Activated CD4-positive, alpha-beta T cell treated with anti-CD3 and anti-CD28 coated beads, Interleukin-2, amount 10 ng/mL, durations not matched to agents 7 days and 5 days (primary cell): ENCODE measurements at regions not wholly inside any gene's neighbourhood (a gene's known extent, or its start where the extent isn't known, plus 50 kb on each side); places are given as distances from the start of the nearest gene placed in this dataset.

ENCODE experiments used
- CTCF ChIA-PET: fragments of 350-600 bp; sonication (Branson Sonifier 250); formaldehyde crosslinking; loops from one replicate; lab custom pipeline; 2021; ENCODE audit warnings: antibody characterized with exemption; lab: Charles Lee
- POLR2A ChIA-PET: fragments of 350-600 bp; sonication (Branson Sonifier 250); formaldehyde crosslinking; loops from one replicate; lab custom pipeline; 2021; ENCODE audit warnings: antibody characterized with exemption; lab: Charles Lee
- DNase-seq: peaks from one replicate; pipeline ENCODE4 v3.0.0-alpha.2; 2020
- H3K27ac Mint-ChIP-seq: one replicate; pipeline ENCODE4 v1.8.0; 2021; ENCODE audit warnings: mild to moderate bottlenecking, moderate library complexity, mixed read lengths
- H3K27me3 Mint-ChIP-seq: one replicate; pipeline ENCODE4 v1.8.0; 2021; ENCODE audit warnings: mixed read lengths
- H3K36me3 Mint-ChIP-seq: one replicate; pipeline ENCODE4 v1.8.0; 2021; ENCODE audit warnings: low read depth, mixed read lengths
- H3K4me1 Mint-ChIP-seq: one replicate; pipeline ENCODE4 v1.8.0; 2021; ENCODE audit warnings: mixed read lengths
- H3K4me3 Mint-ChIP-seq: one replicate; pipeline ENCODE4 v1.8.0; 2021; ENCODE audit warnings: mild to moderate bottlenecking, moderate library complexity, mixed read lengths
- H3K9me3 Mint-ChIP-seq: one replicate; pipeline ENCODE4 v1.8.0; 2021; ENCODE audit warnings: mixed read lengths

- no peaks in the 10 kb centered on the region for H3K36me3 Mint-ChIP-seq
- CTCF ChIA-PET, result no interaction called here
- H3K4me3 Mint-ChIP-seq, result no peak overlapping the region
- H3K27ac Mint-ChIP-seq, result no peak overlapping the region
- no peaks in the 10 kb centered on the region for H3K9me3 Mint-ChIP-seq
- no peak for DNase-seq
- H3K27me3 Mint-ChIP-seq, result peaks cover 33% of the 10 kb centered on the region
- no peaks in the 10 kb centered on the region for H3K4me1 Mint-ChIP-seq
- POLR2A ChIA-PET, result no interaction called here
Measured at GRCh38 chr4:82046796-82047195, 327.0 kb downstream of the HNRNPD start.

GRCh38 chr4:82045267-82045666 lies 328.5 kb downstream of the HNRNPD start:
- ChIA-PET CTCF (no interaction called here), POLR2A (no interaction called here)
- DNase-seq, result no peak
- Mint-ChIP-seq H3K9me3 (no peaks in the 10 kb centered on the region), H3K4me1 (no peaks in the 10 kb centered on the region), H3K4me3 (no peak overlapping the region), H3K27ac (no peak overlapping the region), H3K27me3 (peaks cover 35% of the 10 kb centered on the region), H3K36me3 (no peaks in the 10 kb centered on the region)

GRCh38 chr4:82044141-82044993 lies 329.4 kb downstream of the HNRNPD start:
- ChIA-PET CTCF (no interaction called here), POLR2A (no interaction called here)
- Mint-ChIP-seq H3K9me3 (no peaks in the 10 kb centered on the region), H3K4me3 (no peak overlapping the region), H3K27ac (no peak overlapping the region), H3K4me1 (no peaks in the 10 kb centered on the region), H3K36me3 (no peaks in the 10 kb centered on the region), H3K27me3 (peaks cover 37% of the 10 kb centered on the region)
- no peak for DNase-seq

GRCh38 chr4:82043809-82044137 lies 330.0 kb downstream of the HNRNPD start:
- no peaks in the 10 kb centered on the region for H3K4me1 Mint-ChIP-seq
- no peak overlapping the region for H3K4me3 Mint-ChIP-seq
- no peak overlapping the region for H3K27ac Mint-ChIP-seq
- no peaks in the 10 kb centered on the region for H3K9me3 Mint-ChIP-seq
- peaks cover 37% of the 10 kb centered on the region for H3K27me3 Mint-ChIP-seq
- no peaks in the 10 kb centered on the region for H3K36me3 Mint-ChIP-seq
- DNase-seq, result no peak
- ChIA-PET POLR2A (no interaction called here), CTCF (no interaction called here)

- DNase-seq, result no peak
- CTCF ChIA-PET, result no interaction called here
- POLR2A ChIA-PET, result no interaction called here
- H3K9me3 Mint-ChIP-seq, result no peaks in the 10 kb centered on the region
- no peaks in the 10 kb centered on the region for H3K4me1 Mint-ChIP-seq
- H3K27ac Mint-ChIP-seq, result no peak overlapping the region
- peak overlapping the region; percentile 31 for H3K4me3 Mint-ChIP-seq
- H3K27me3 Mint-ChIP-seq, result peaks cover 37% of the 10 kb centered on the region
- H3K36me3 Mint-ChIP-seq, result no peaks in the 10 kb centered on the region
Measured at GRCh38 chr4:82043081-82043808, 330.5 kb downstream of the HNRNPD start.

- peaks cover 39% of the 10 kb centered on the region for H3K27me3 Mint-ChIP-seq
- no peak overlapping the region for H3K4me3 Mint-ChIP-seq
- no peak for DNase-seq
- H3K36me3 Mint-ChIP-seq, result no peaks in the 10 kb centered on the region
- no peaks in the 10 kb centered on the region for H3K4me1 Mint-ChIP-seq
- no peak overlapping the region for H3K27ac Mint-ChIP-seq
- H3K9me3 Mint-ChIP-seq, result no peaks in the 10 kb centered on the region
- ChIA-PET CTCF (no interaction called here), POLR2A (no interaction called here)
Measured at GRCh38 chr4:82042042-82042441, 331.7 kb downstream of the HNRNPD start.

- Mint-ChIP-seq H3K27me3 (peaks cover 26% of the 10 kb centered on the region), H3K9me3 (no peaks in the 10 kb centered on the region), H3K4me1 (no peaks in the 10 kb centered on the region), H3K4me3 (no peak overlapping the region), H3K27ac (no peak overlapping the region), H3K36me3 (no peaks in the 10 kb centered on the region)
- CTCF ChIA-PET, result no interaction called here
- no peak for DNase-seq
- POLR2A ChIA-PET, result no interaction called here
Measured at GRCh38 chr4:82038936-82039335, 334.9 kb downstream of the HNRNPD start.

GRCh38 chr4:82036181-82036580 lies 337.6 kb downstream of the HNRNPD start:
- ChIA-PET CTCF (no interaction called here), POLR2A (no interaction called here)
- H3K9me3 Mint-ChIP-seq, result no peaks in the 10 kb centered on the region
- no peak overlapping the region for H3K27ac Mint-ChIP-seq
- DNase-seq, result no peak
- peaks cover 7% of the 10 kb centered on the region for H3K27me3 Mint-ChIP-seq
- H3K4me1 Mint-ChIP-seq, result peaks cover 4% of the 10 kb centered on the region
- H3K36me3 Mint-ChIP-seq, result no peaks in the 10 kb centered on the region
- no peak overlapping the region for H3K4me3 Mint-ChIP-seq

GRCh38 chr4:82034878-82035277 lies 338.9 kb downstream of the HNRNPD start:
- peaks cover 5% of the 10 kb centered on the region for H3K4me1 Mint-ChIP-seq
- H3K4me3 Mint-ChIP-seq, result no peak overlapping the region
- H3K27me3 Mint-ChIP-seq, result peaks cover 5% of the 10 kb centered on the region
- POLR2A ChIA-PET, result no interaction called here
- no peak overlapping the region for H3K27ac Mint-ChIP-seq
- DNase-seq, result no peak
- no peaks in the 10 kb centered on the region for H3K36me3 Mint-ChIP-seq
- no peaks in the 10 kb centered on the region for H3K9me3 Mint-ChIP-seq
- CTCF ChIA-PET, result no interaction called here

- ChIA-PET POLR2A (no interaction called here), CTCF (no interaction called here)
- no peaks in the 10 kb centered on the region for H3K9me3 Mint-ChIP-seq
- H3K27me3 Mint-ChIP-seq, result peaks cover 5% of the 10 kb centered on the region
- no peak overlapping the region for H3K4me3 Mint-ChIP-seq
- H3K36me3 Mint-ChIP-seq, result no peaks in the 10 kb centered on the region
- peaks cover 5% of the 10 kb centered on the region for H3K4me1 Mint-ChIP-seq
- DNase-seq, result no peak
- no peak overlapping the region for H3K27ac Mint-ChIP-seq
Measured at GRCh38 chr4:82033862-82034261, 339.9 kb downstream of the HNRNPD start.

GRCh38 chr4:82031376-82031927 lies 342.3 kb downstream of the HNRNPD start:
- Mint-ChIP-seq H3K4me1 (peaks cover 5% of the 10 kb centered on the region), H3K4me3 (no peak overlapping the region), H3K27me3 (peaks cover 2% of the 10 kb centered on the region), H3K36me3 (no peaks in the 10 kb centered on the region), H3K27ac (no peak overlapping the region), H3K9me3 (no peaks in the 10 kb centered on the region)
- DNase-seq, result no peak
- ChIA-PET CTCF (no interaction called here), POLR2A (no interaction called here)

GRCh38 chr4:82017680-82018079 lies 356.1 kb downstream of the HNRNPD start:
- ChIA-PET CTCF (no interaction called here), POLR2A (no interaction called here)
- Mint-ChIP-seq H3K36me3 (no peaks in the 10 kb centered on the region), H3K27me3 (no peaks in the 10 kb centered on the region), H3K27ac (no peak overlapping the region), H3K9me3 (peaks cover 7% of the 10 kb centered on the region), H3K4me3 (no peak overlapping the region), H3K4me1 (no peaks in the 10 kb centered on the region)
- peak; percentile 40 for DNase-seq

- POLR2A ChIA-PET, result no interaction called here
- H3K36me3 Mint-ChIP-seq, result no peaks in the 10 kb centered on the region
Measured at GRCh38 chr4:82005158-82005557, 368.6 kb downstream of the HNRNPD start.

More at GRCh38 chr4:82005158-82005557, 368.6 kb downstream of the HNRNPD start:
- CTCF ChIA-PET, result no interaction called here
- H3K4me3 Mint-ChIP-seq, result no peak overlapping the region
- no peak for DNase-seq
- no peaks in the 10 kb centered on the region for H3K27me3 Mint-ChIP-seq
- no peak overlapping the region for H3K27ac Mint-ChIP-seq
- no peaks in the 10 kb centered on the region for H3K9me3 Mint-ChIP-seq
- no peaks in the 10 kb centered on the region for H3K4me1 Mint-ChIP-seq
